Mammary epithelial cell (primary cell): ENCODE measurements at regions not wholly inside any gene's neighbourhood (a gene's known extent, or its start where the extent isn't known, plus 50 kb on each side); places are given as distances from the start of the nearest gene placed in this dataset.

Experiments used
- EZH2 ChIP-seq: IDR thresholded peaks from 2 replicates; pipeline ENCODE4 v1.6.1; 2012; ENCODE audit warnings: low read length, inconsistent platforms, borderline replicate concordance
- TF ChIP-seq, protein P1 (sequence below), 2 donors: IDR thresholded peaks in 1 of 2; conservative IDR thresholded peaks in 1 of 2; 2 replicates each; pipeline ENCODE4 v1.5.1; 2011 to 2012; ENCODE audit warnings: inconsistent platforms in 2 of 2, low read length in 2 of 2, mild to moderate bottlenecking in 2 of 2, control low read depth in 1 of 2, low read depth in 1 of 2; ENCODE audit not compliant: insufficient read depth in 1 of 2; ENCODE audit errors: extremely low read depth in 1 of 2

DNA sequence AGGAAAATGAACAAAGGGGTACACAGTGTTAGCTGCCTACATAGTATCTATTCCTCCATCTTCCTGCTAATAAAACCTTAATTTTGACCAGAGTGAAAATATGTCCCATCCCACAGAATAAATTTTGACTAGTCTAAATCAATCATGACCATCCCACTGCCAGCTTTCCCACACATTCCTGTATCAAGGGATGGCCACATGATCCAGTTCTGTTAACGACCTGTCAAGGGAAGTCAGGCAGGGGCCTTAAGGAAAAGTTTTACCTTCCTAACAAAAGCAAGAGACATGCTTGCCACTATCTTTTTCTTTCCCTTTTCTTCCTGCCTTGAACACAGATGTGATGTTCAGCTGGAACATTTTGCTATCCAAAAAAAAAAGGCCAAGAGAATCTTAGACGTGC is 185.0 kb upstream of the CHAC2 start:
- TF ChIP-seq, protein P1, sequence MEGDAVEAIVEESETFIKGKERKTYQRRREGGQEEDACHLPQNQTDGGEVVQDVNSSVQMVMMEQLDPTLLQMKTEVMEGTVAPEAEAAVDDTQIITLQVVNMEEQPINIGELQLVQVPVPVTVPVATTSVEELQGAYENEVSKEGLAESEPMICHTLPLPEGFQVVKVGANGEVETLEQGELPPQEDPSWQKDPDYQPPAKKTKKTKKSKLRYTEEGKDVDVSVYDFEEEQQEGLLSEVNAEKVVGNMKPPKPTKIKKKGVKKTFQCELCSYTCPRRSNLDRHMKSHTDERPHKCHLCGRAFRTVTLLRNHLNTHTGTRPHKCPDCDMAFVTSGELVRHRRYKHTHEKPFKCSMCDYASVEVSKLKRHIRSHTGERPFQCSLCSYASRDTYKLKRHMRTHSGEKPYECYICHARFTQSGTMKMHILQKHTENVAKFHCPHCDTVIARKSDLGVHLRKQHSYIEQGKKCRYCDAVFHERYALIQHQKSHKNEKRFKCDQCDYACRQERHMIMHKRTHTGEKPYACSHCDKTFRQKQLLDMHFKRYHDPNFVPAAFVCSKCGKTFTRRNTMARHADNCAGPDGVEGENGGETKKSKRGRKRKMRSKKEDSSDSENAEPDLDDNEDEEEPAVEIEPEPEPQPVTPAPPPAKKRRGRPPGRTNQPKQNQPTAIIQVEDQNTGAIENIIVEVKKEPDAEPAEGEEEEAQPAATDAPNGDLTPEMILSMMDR (conservative IDR thresholded peaks at IDR 0.05 in 1 of 2, IDR thresholded peaks at IDR 0.05 in 1 of 2; ENCODE audit: extremely low read depth in 1 of 2, insufficient read depth in 1 of 2, low read depth in 1 of 2, low read length in 2 of 2): no peak
- no peak for TF ChIP-seq EZH2
